Lower lobe of right lung (tissue), 2 donors: ENCODE measurements at regions not wholly inside any gene's neighbourhood (a gene's known extent, or its start where the extent isn't known, plus 50 kb on each side); places are given as distances from the start of the nearest gene placed in this dataset.

Experiments
- ATAC-seq, 2 donors: fragments of 200-7000 bp; cut with Tn5 transposase; one replicate each; pipeline ENCODE4 v1.9.1; 2020 to 2022; ENCODE audit warnings: mild to moderate bottlenecking in 2 of 2, moderate library complexity in 2 of 2
- DNase-seq: peaks from one replicate; pipeline ENCODE4 v3.0.0-alpha.2; 2020
- H3K27ac ChIP-seq: fragments of 200-600 bp; one replicate; pipeline ENCODE4 v1.8.0; 2022
- H3K27me3 ChIP-seq: fragments of 200-600 bp; one replicate; pipeline ENCODE4 v1.8.0; 2022; ENCODE audit warnings: low read depth
- H3K36me3 ChIP-seq: fragments of 200-600 bp; one replicate; pipeline ENCODE4 v1.8.0; 2022; ENCODE audit warnings: mild to moderate bottlenecking
- H3K4me1 ChIP-seq: fragments of 200-600 bp; one replicate; pipeline ENCODE4 v1.8.0; 2022
- H3K4me3 ChIP-seq: fragments of 200-600 bp; one replicate; pipeline ENCODE4 v1.8.0; 2022; ENCODE audit warnings: mild to moderate bottlenecking
- H3K9me3 ChIP-seq: fragments of 200-600 bp; one replicate; pipeline ENCODE4 v1.8.0; 2022
- CTCF ChIP-seq: fragments of 200-600 bp; IDR thresholded peaks from one replicate; pipeline ENCODE4 v1.8.0; 2022; ENCODE audit warnings: antibody characterized with exemption, mild to moderate bottlenecking
- intact Hi-C: fragments of 100-400 bp; cut with DNase I; formaldehyde crosslinking; loops from one replicate; pipeline ENCODE4 v1.11.0; 2022
- donor health status: DM: no; HTN: yes; CAD: no; lungs with severe emphysema.

GRCh38 chr5:89570557-89570956 lies 687.6 kb upstream of the MEF2C start:
- H3K27me3 ChIP-seq, result no peaks in the 10 kb centered on the region
- no peak for ATAC-seq
- no peaks in the 10 kb centered on the region for H3K4me1 ChIP-seq

GRCh38 chr5:89566340-89566739 lies 683.4 kb upstream of the MEF2C start:
- no peak for ATAC-seq
- DNase-seq, result no peak
- H3K4me1 ChIP-seq, result no peaks in the 10 kb centered on the region
- H3K27ac ChIP-seq, result no peak overlapping the region
- no peaks in the 10 kb centered on the region for H3K9me3 ChIP-seq
- intact Hi-C loops, result no loop called here
- no peaks in the 10 kb centered on the region for H3K27me3 ChIP-seq
- TF ChIP-seq CTCF, result no peak
- no peaks in the 10 kb centered on the region for H3K36me3 ChIP-seq
- H3K4me3 ChIP-seq, result no peak overlapping the region

More at GRCh38 chr5:89570557-89570956, 687.6 kb upstream of the MEF2C start:
- Histone ChIP-seq H3K4me3 (no peak overlapping the region), H3K36me3 (no peaks in the 10 kb centered on the region), H3K27ac (no peak overlapping the region), H3K9me3 (no peaks in the 10 kb centered on the region)
- no peak for DNase-seq
- intact Hi-C loops, result no loop called here
- TF ChIP-seq CTCF, result no peak

GRCh38 chr5:89560696-89561095 lies 677.7 kb upstream of the MEF2C start:
- intact Hi-C loops, result loop anchor here (5.0 kb wide), 1 partner anchor 197 kb away; no protein-coding TSS in a partner anchor

GRCh38 chr5:89556215-89556913 lies 673.4 kb upstream of the MEF2C start:
- ATAC-seq (no peak), DNase-seq (no peak)
- Histone ChIP-seq H3K36me3 (no peaks in the 10 kb centered on the region), H3K27ac (no peak overlapping the region), H3K27me3 (no peaks in the 10 kb centered on the region), H3K4me3 (no peak overlapping the region), H3K9me3 (no peaks in the 10 kb centered on the region), H3K4me1 (no peaks in the 10 kb centered on the region)
- intact Hi-C loops, result no loop called here
- no peak for TF ChIP-seq CTCF

More at GRCh38 chr5:89560696-89561095, 677.7 kb upstream of the MEF2C start:
- no peak overlapping the region for H3K27ac ChIP-seq
- no peaks in the 10 kb centered on the region for H3K36me3 ChIP-seq
- DNase-seq (no peak), ATAC-seq (no peak)
- H3K27me3 ChIP-seq, result no peaks in the 10 kb centered on the region
- H3K4me1 ChIP-seq, result no peaks in the 10 kb centered on the region
- no peak for TF ChIP-seq CTCF
- H3K4me3 ChIP-seq, result no peak overlapping the region
- H3K9me3 ChIP-seq, result no peaks in the 10 kb centered on the region

GRCh38 chr5:89546657-89547056 lies 663.7 kb upstream of the MEF2C start:
- Histone ChIP-seq H3K4me1 (no peaks in the 10 kb centered on the region), H3K9me3 (no peaks in the 10 kb centered on the region), H3K36me3 (no peaks in the 10 kb centered on the region), H3K27me3 (no peaks in the 10 kb centered on the region), H3K27ac (no peak overlapping the region), H3K4me3 (no peak overlapping the region)
- ATAC-seq, result no peak
- DNase-seq, result no peak
- no peak for TF ChIP-seq CTCF
- intact Hi-C loops, result no loop called here
